AG10803 (cell line): ENCODE measurements at regions not wholly inside any gene's neighbourhood (a gene's known extent, or its start where the extent isn't known, plus 50 kb on each side); places are given as distances from the start of the nearest gene placed in this dataset.

Experiments
- DNase-seq: peaks from one replicate; pipeline ENCODE4 v3.0.0; 2010; ENCODE audit warnings: low read depth
- H3K4me3 ChIP-seq: 2 replicates; pipeline ENCODE4 v1.5.1; 2011; ENCODE audit warnings: mild to moderate bottlenecking, low read length, control low read depth
- CTCF ChIP-seq: conservative IDR thresholded peaks from 2 replicates; pipeline ENCODE4 v1.5.1; 2011; ENCODE audit warnings: mild to moderate bottlenecking, low read length, control low read depth, inconsistent platforms

- DNase-seq: no peak
- no peak for TF ChIP-seq CTCF
- no peak overlapping the region for H3K4me3 ChIP-seq
Measured at GRCh38 chr5:100641833-100642232, 106.7 kb downstream of the FAM174A start.

- no peak overlapping the region for H3K4me3 ChIP-seq
- DNase-seq: no peak
- no peak for TF ChIP-seq CTCF
Measured at GRCh38 chr5:100643473-100643872, 108.3 kb downstream of the FAM174A start.

GRCh38 chr5:100644185-100644584 is 109.0 kb downstream of the FAM174A start:
- H3K4me3 ChIP-seq: no peak overlapping the region
- TF ChIP-seq CTCF: no peak
- DNase-seq: no peak

GRCh38 chr5:100644776-100645175 is 109.6 kb downstream of the FAM174A start:
- H3K4me3 ChIP-seq: no peak overlapping the region
- no peak for TF ChIP-seq CTCF
- no peak for DNase-seq

GRCh38 chr5:100646011-100646410 is 110.8 kb downstream of the FAM174A start:
- no peak for TF ChIP-seq CTCF
- DNase-seq: no peak
- no peak overlapping the region for H3K4me3 ChIP-seq

- no peak for TF ChIP-seq CTCF
- no peak for DNase-seq
- H3K4me3 ChIP-seq: no peak overlapping the region
Measured at GRCh38 chr5:100646691-100647090, 111.5 kb downstream of the FAM174A start.

GRCh38 chr5:100647461-100648230 is 112.5 kb downstream of the FAM174A start:
- no peak for TF ChIP-seq CTCF
- H3K4me3 ChIP-seq: no peak overlapping the region
- no peak for DNase-seq
